ENCODE measurements at regions not wholly inside any gene's neighbourhood (a gene's known extent, or its start where the extent isn't known, plus 50 kb on each side); places are given as distances from the start of the nearest gene placed in this dataset.

DNA sequence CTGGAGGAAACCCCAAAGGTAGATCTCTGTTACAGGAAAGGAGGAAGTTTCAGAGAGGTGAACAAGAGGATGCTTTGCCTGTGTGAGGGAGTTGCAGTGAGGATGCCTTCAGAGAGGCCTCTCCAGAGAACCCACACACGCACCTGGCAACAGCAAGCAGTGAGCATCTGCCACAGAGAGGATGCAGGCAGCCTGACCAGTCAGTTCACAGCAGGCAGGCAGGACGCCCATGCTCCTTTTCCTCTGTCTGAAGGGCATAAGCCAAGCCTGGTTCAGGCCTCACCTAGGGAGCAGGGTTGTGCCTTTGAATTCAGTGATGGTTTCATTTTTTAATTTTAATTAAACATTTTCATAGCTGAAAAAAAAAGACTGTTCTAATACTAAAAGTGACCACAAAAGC is 346.0 kb upstream of the MARCKS start:
- no peak overlapping the region for H3K4me3 ChIP-seq (ENCODE audit: low read length)
- no peak for DNase-seq (ENCODE audit: low read depth)
- TF ChIP-seq, protein P1, sequence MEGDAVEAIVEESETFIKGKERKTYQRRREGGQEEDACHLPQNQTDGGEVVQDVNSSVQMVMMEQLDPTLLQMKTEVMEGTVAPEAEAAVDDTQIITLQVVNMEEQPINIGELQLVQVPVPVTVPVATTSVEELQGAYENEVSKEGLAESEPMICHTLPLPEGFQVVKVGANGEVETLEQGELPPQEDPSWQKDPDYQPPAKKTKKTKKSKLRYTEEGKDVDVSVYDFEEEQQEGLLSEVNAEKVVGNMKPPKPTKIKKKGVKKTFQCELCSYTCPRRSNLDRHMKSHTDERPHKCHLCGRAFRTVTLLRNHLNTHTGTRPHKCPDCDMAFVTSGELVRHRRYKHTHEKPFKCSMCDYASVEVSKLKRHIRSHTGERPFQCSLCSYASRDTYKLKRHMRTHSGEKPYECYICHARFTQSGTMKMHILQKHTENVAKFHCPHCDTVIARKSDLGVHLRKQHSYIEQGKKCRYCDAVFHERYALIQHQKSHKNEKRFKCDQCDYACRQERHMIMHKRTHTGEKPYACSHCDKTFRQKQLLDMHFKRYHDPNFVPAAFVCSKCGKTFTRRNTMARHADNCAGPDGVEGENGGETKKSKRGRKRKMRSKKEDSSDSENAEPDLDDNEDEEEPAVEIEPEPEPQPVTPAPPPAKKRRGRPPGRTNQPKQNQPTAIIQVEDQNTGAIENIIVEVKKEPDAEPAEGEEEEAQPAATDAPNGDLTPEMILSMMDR (conservative IDR thresholded peaks at IDR 0.05; ENCODE audit: low read depth, low read length) = no peak

DNA sequence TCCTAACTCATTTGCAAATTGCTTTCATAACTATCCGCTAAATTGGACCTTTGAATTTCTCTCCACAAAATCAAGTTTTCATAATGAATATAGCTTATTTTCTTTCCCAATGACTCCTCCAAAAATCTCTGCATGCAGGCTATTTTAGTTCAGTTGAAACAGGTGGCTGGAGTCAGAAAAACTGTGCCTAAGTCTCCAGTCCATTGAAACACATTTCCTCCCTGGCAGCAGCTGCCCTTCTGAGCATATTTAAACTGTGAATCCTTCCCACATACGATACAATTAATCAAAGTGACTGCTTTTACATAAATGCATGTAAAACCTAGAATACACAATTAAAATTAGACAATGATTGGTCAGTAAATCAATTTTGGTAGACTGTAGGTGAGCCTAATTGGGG is 344.6 kb upstream of the MARCKS start:
- TF ChIP-seq, protein P1 (conservative IDR thresholded peaks at IDR 0.05; ENCODE audit: low read depth, low read length) = no peak

DNA sequence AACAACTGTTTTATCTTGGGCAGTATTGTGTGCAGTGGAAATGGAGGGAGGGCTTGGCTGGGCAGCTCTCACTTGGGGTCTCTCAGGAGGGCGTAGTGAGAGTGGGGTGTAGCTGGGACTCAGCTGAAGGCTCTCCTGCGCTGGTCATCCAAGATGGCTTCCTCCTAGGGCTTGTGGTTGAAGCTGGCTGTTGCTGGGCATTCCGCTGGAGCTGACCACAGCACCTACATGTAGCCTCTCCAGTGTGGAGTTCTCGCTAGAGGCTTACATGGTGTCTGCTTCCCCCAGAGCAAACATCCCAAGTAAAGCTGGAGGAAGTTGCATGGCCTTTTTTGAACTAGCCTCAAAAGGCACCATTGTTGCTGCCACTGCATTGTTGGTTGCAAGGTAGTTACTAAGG is 344.1 kb upstream of the MARCKS start:
- DNase-seq (ENCODE audit: low read depth) = no peak
- H3K4me3 ChIP-seq (ENCODE audit: low read length) = no peak overlapping the region
- TF ChIP-seq, protein P1 (conservative IDR thresholded peaks at IDR 0.05; ENCODE audit: low read depth, low read length) = no peak

More for the DNA sequence above, 344.6 kb upstream of the MARCKS start:
- DNase-seq (ENCODE audit: low read depth) = no peak
- H3K4me3 ChIP-seq (ENCODE audit: low read length) = no peak overlapping the region

DNA sequence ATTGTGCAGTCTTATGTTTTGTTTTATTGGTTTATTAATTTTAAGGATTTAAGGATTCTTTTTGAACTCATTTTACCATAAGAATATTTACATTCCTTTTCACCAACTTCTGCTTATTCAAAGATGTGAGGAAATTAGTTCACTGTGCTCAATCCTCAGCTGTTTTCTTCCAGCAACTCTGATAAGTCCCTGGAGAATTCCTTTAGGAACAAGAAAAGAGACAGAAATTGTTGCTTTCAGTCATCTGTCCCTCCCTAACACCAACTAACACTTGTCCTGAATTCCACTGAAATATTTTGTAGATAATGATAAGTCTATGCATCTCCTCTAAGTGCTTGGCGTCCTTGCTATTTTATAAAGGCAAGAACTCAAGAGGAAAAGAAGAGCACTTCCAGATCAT is 334.8 kb upstream of the MARCKS start:
- no peak overlapping the region for H3K4me3 ChIP-seq (ENCODE audit: low read length)
- TF ChIP-seq, protein P1 (conservative IDR thresholded peaks at IDR 0.05; ENCODE audit: low read depth, low read length) = no peak
- DNase-seq (ENCODE audit: low read depth) = no peak

DNA sequence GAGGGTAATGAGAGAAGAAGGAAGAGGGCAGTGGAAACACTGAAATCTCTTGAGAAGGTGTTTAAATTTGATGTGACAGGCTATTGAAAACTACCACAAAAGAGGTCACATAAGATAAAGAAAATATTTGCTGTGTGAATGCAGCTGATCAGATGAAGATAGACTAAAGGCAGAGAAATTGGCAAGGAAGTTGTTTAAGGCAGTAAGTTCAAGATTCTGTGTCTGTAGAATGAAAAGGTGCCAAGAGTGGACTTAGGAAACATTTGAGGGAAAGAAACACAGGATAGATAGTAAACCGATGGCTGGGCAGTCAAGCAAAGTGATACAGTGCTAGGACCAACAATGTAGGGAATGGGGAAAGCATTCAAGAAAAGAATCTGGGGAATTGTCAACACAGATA is 332.3 kb upstream of the MARCKS start:
- H3K4me3 ChIP-seq (ENCODE audit: low read length) = no peak overlapping the region
- TF ChIP-seq, protein P1 (conservative IDR thresholded peaks at IDR 0.05; ENCODE audit: low read depth, low read length) = no peak
- DNase-seq (ENCODE audit: low read depth) = no peak

DNA sequence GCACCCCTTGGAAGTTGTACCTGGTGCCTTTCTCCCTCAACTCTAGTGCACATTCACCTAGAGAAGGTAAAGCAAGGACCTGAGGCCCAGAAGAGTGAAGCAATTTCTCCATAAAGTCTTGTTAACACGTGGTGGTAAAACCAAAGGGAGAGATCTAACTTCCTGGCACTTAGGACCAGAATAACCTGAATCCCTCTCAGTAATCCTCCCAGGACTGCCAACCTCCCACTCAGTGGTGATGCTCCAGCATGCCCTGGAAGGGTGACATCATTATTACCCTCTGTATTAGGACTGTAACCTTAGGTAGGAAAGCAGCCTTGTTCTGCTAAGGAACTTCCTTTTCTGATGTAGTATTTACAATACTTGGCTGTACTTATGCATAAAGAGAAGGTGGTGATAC is 330.6 kb upstream of the MARCKS start:
- TF ChIP-seq, protein P1 (conservative IDR thresholded peaks at IDR 0.05; ENCODE audit: low read depth, low read length) = no peak
- no peak overlapping the region for H3K4me3 ChIP-seq (ENCODE audit: low read length)
- DNase-seq (ENCODE audit: low read depth) = no peak

DNA sequence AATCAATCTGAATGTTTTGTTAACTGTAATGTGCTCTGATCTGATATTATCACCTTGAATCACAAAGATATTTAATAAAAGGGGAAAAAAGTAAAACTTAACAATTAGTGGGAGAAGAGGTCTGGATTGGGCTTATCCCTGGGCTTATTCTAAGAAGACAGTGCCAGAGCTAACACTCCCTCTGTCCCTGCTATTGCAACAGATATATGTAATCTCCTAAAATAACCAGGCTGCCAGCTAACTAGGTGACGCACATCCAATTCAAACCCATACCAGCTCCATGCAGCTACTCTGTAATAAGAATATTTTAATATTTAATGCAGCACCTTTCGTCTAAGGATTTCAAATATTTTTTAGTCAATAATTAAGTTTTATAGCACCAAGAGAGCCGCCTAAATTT is 330.1 kb upstream of the MARCKS start:
- no peak overlapping the region for H3K4me3 ChIP-seq (ENCODE audit: low read length)
- TF ChIP-seq, protein P1 (conservative IDR thresholded peaks at IDR 0.05; ENCODE audit: low read depth, low read length) = no peak
- no peak for DNase-seq (ENCODE audit: low read depth)

Measured in retinal pigment epithelial cell (primary cell).